Pancreas (tissue), 10 donors: ENCODE measurements at regions not wholly inside any gene's neighbourhood (a gene's known extent, or its start where the extent isn't known, plus 50 kb on each side); places are given as distances from the start of the nearest gene placed in this dataset.
"Not testable (repeated sequence)": the region's sequence is repeated elsewhere in the genome, so short reads cannot be mapped to it uniquely, and the experiment has no call there.

ENCODE experiments used
- ATAC-seq, 4 donors: fragments of 200-7000 bp; cut with Tn5 transposase; one replicate each; pipeline versions ENCODE4 v1.8.0 to v1.9.1; 2020; ENCODE audit warnings: mild to moderate bottlenecking in 4 of 4, moderate library complexity in 4 of 4
- DNase-seq, 6 donors: peaks; one replicate each; pipeline ENCODE4 v3.0.0-alpha.2; 2020
- FAIRE-seq: peaks from 2 replicates; lab custom pipeline; 2012; peaks lifted over from hg19 to GRCh38; lab: Jason Lieb, UNC
- H3K27ac ChIP-seq, 4 donors: fragments of 200-600 bp; sonication (generic); 1 replicate in 3 of 4; 2 replicates in 1 of 4; pipeline versions ENCODE4 v1.5.0 to v1.8.0; 2020
- H3K27me3 ChIP-seq, 4 donors: fragments of 200-600 bp; one replicate each; pipeline ENCODE4 v1.8.0; 2021
- H3K36me3 ChIP-seq, 3 donors: fragments of 200-600 bp; sonication (generic) in 1 of 3; one replicate each; pipeline versions ENCODE4 v1.5.0 to v1.8.0; 2020 to 2021
- H3K4me1 ChIP-seq, 3 donors: fragments of 200-600 bp; one replicate each; pipeline ENCODE4 v1.8.0; 2021
- H3K4me3 ChIP-seq, 4 donors: fragments of 200-600 bp; sonication (generic) in 2 of 4; one replicate each; pipeline versions ENCODE4 v1.5.0 to v1.8.0; 2020 to 2021
- H3K9me3 ChIP-seq, 4 donors: fragments of 200-600 bp; one replicate each; pipeline ENCODE4 v1.8.0; 2021
- CTCF ChIP-seq, 4 donors: fragments of 200-600 bp; sonication (generic) in 3 of 4; IDR thresholded peaks; one replicate each; pipeline versions ENCODE4 v1.5.0 to v1.8.0; 2021; ENCODE audit warnings: antibody characterized with exemption in 4 of 4
- WGBS, 2 donors: extraction: QIAGEN DNeasy Blood & Tissue Kit; methylation state at CpG; one replicate each; pipeline ENCODE4 v1.1.7; 2013; 5-methylcytosine and 5-hydroxymethylcytosine counted together
- intact Hi-C, 3 donors: fragments of 100-400 bp; cut with DNase I; formaldehyde crosslinking; loops; one replicate each; pipeline versions ENCODE4 v1.11.1 to v1.14.2; 2022
- donor health status: healthy with polysubstance abuse.
- donor health status: DM: no; HTN: no; CAD: no; lungs with moderate emphysema.
- donor health status: DM: no; HTN: no; CAD: no.
- donor health status: control.
- donor health status: control.
- donor health status: Bipolar disorder and iron deficiency.
- donor health status: DM: yes; HTN: yes; CAD: no.
- donor health status: DM: no; HTN: no; CAD: no.
- donor health status: DM: no; HTN: no; CAD: no.
- donor health status: DM: yes; HTN: yes; CAD: no.

GRCh38 chr3:191975936-191976335 is 515.0 kb downstream of the PYDC2 start:
- intact Hi-C loops: no loop called here
- ATAC-seq (no peak), FAIRE-seq (no peak), DNase-seq (no peak)
- Histone ChIP-seq H3K4me3 (no peak overlapping the region), H3K9me3 (no peaks in the 10 kb centered on the region), H3K4me1 (no peaks in the 10 kb centered on the region), H3K27ac (no peak overlapping the region), H3K36me3 (no peaks in the 10 kb centered on the region), H3K27me3 (no peaks in the 10 kb centered on the region)
- WGBS, 2 donors: 58 to 86% methylated on average over 6 of the region's 6 CpGs
- no peak for TF ChIP-seq CTCF (IDR thresholded peaks at IDR 0.05)

GRCh38 chr3:191980443-191980842 is 519.5 kb downstream of the PYDC2 start:
- 56 to 69% methylated on average over 4 of the region's 4 CpGs for WGBS, 2 donors
- intact Hi-C loops: no loop called here
- no peak overlapping the region for H3K27ac ChIP-seq
- no peaks in the 10 kb centered on the region for H3K27me3 ChIP-seq
- no peak overlapping the region for H3K4me3 ChIP-seq
- no peak for TF ChIP-seq CTCF (IDR thresholded peaks at IDR 0.05)
- no peaks in the 10 kb centered on the region for H3K9me3 ChIP-seq
- FAIRE-seq: no peak
- no peak for ATAC-seq
- H3K4me1 ChIP-seq: no peaks in the 10 kb centered on the region
- H3K36me3 ChIP-seq: no peaks in the 10 kb centered on the region
- no peak for DNase-seq

GRCh38 chr3:191982481-191982880 is 521.5 kb downstream of the PYDC2 start:
- 47 to 69% methylated on average over 3 of the region's 3 CpGs for WGBS, 2 donors
- no peak for FAIRE-seq
- Histone ChIP-seq H3K36me3 (no peaks in the 10 kb centered on the region), H3K27me3 (no peaks in the 10 kb centered on the region), H3K4me3 (no peak overlapping the region), H3K9me3 (no peaks in the 10 kb centered on the region), H3K27ac (no peak overlapping the region), H3K4me1 (peaks cover 0 to 4% (median 0%) of the 10 kb centered on the region in 3 donors)
- intact Hi-C loops: no loop called here
- ATAC-seq: no peak
- DNase-seq: no peak
- no peak for TF ChIP-seq CTCF (IDR thresholded peaks at IDR 0.05)

GRCh38 chr3:191985691-191986090 is 524.7 kb downstream of the PYDC2 start:
- no peak overlapping the region for H3K27ac ChIP-seq
- peaks cover 0 to 4% (median 0%) of the 10 kb centered on the region in 3 donors for H3K4me1 ChIP-seq
- H3K36me3 ChIP-seq: no peaks in the 10 kb centered on the region
- intact Hi-C loops: no loop called here
- no peak for TF ChIP-seq CTCF (IDR thresholded peaks at IDR 0.05)
- DNase-seq (no peak), FAIRE-seq (no peak), ATAC-seq (no peak)
- WGBS, 2 donors: 56 to 77% methylated on average over 3 of the region's 3 CpGs
- no peaks in the 10 kb centered on the region for H3K9me3 ChIP-seq
- no peaks in the 10 kb centered on the region for H3K27me3 ChIP-seq
- no peak overlapping the region for H3K4me3 ChIP-seq

GRCh38 chr3:191987831-191988350 is 526.9 kb downstream of the PYDC2 start:
- 19 to 25% methylated on average over 1 of the region's 1 CpG for WGBS, 2 donors
- intact Hi-C loops: no loop called here
- no peaks in the 10 kb centered on the region for H3K27me3 ChIP-seq
- H3K4me1 ChIP-seq: peaks cover 0 to 4% (median 0%) of the 10 kb centered on the region in 3 donors
- ATAC-seq (no peak), FAIRE-seq (no peak), DNase-seq (no peak)
- TF ChIP-seq CTCF (IDR thresholded peaks at IDR 0.05): no peak
- H3K36me3 ChIP-seq: no peaks in the 10 kb centered on the region
- no peak overlapping the region for H3K27ac ChIP-seq
- no peak overlapping the region for H3K4me3 ChIP-seq
- no peaks in the 10 kb centered on the region for H3K9me3 ChIP-seq

GRCh38 chr3:191993952-191994351 is 533.0 kb downstream of the PYDC2 start:
- H3K27ac ChIP-seq, FAIRE-seq, H3K4me1 ChIP-seq, H3K4me3 ChIP-seq, ATAC-seq, H3K9me3 ChIP-seq, intact Hi-C loops, H3K27me3 ChIP-seq, H3K36me3 ChIP-seq, DNase-seq: not testable (repeated sequence)
- 60 to 78% methylated on average over 4 of the region's 4 CpGs for WGBS, 2 donors
